Ishikawa (cell line): ENCODE measurements at regions not wholly inside any gene's neighbourhood (a gene's known extent, or its start where the extent isn't known, plus 50 kb on each side); places are given as distances from the start of the nearest gene placed in this dataset.

Source experiments
- CREB1 ChIP-seq: IDR thresholded peaks from 2 replicates; pipeline ENCODE4 v1.6.1; 2012; ENCODE audit warnings: low read depth
- EP300 ChIP-seq: IDR thresholded peaks from 2 replicates; pipeline ENCODE4 v1.6.1; 2012; ENCODE audit warnings: borderline replicate concordance

GRCh38 chr2:590214-591175, 86.7 kb downstream of the TMEM18 start:
- TF ChIP-seq EP300 (no peak), CREB1 (no peak)
